Hematopoietic multipotent progenitor cell treated with erythropoietin and hydrocortisone succinate and interleukin-3 and kit ligand, for 17 days (in vitro differentiated cells): ENCODE measurements at regions not wholly inside any gene's neighbourhood (a gene's known extent, or its start where the extent isn't known, plus 50 kb on each side); places are given as distances from the start of the nearest gene placed in this dataset.
"Not testable (repeated sequence)": the region's sequence is repeated elsewhere in the genome, so short reads cannot be mapped to it uniquely, and the experiment has no call there.

Experiments used
- DNase-seq: peaks from one replicate; pipeline ENCODE4 v3.0.0-alpha.2; 2015; ENCODE audit warnings: low spot score

GRCh38 chr5:102154791-102155605 lies 141.1 kb downstream of the SLCO4C1 start:
- DNase-seq = not testable (repeated sequence)

GRCh38 chr5:102154291-102154690 lies 141.8 kb downstream of the SLCO4C1 start:
- no peak for DNase-seq

- DNase-seq = no peak
Measured at GRCh38 chr5:102153003-102153759, 142.9 kb downstream of the SLCO4C1 start.

- no peak for DNase-seq
Measured at GRCh38 chr5:102139029-102139428, 157.1 kb downstream of the SLCO4C1 start.

- no peak for DNase-seq
Measured at GRCh38 chr5:102138243-102138653, 157.8 kb downstream of the SLCO4C1 start.

- DNase-seq = no peak
Measured at GRCh38 chr5:102130890-102131289, 165.2 kb downstream of the SLCO4C1 start.

- DNase-seq = no peak
Measured at GRCh38 chr5:102130386-102130785, 165.7 kb downstream of the SLCO4C1 start.

- no peak for DNase-seq
Measured at GRCh38 chr5:102119252-102119651, 176.8 kb downstream of the SLCO4C1 start.

- DNase-seq = no peak
Measured at GRCh38 chr5:102115736-102116135, 180.3 kb downstream of the SLCO4C1 start.

GRCh38 chr5:102114525-102115069 lies 181.5 kb downstream of the SLCO4C1 start:
- no peak for DNase-seq

- DNase-seq = no peak
Measured at GRCh38 chr5:102107865-102108264, 188.2 kb downstream of the SLCO4C1 start.

- DNase-seq = no peak
Measured at GRCh38 chr5:102106599-102106998, 189.5 kb downstream of the SLCO4C1 start.

GRCh38 chr5:102099766-102100331 lies 196.2 kb downstream of the SLCO4C1 start:
- DNase-seq = no peak

- DNase-seq = not testable (repeated sequence)
Measured at GRCh38 chr5:102099083-102099482, 197.0 kb downstream of the SLCO4C1 start.

GRCh38 chr5:102098606-102099005 lies 197.5 kb downstream of the SLCO4C1 start:
- not testable (repeated sequence) for DNase-seq

GRCh38 chr5:102090770-102091169 lies 205.3 kb downstream of the SLCO4C1 start:
- no peak for DNase-seq

GRCh38 chr5:102089883-102090282 lies 206.2 kb downstream of the SLCO4C1 start:
- DNase-seq = no peak

GRCh38 chr5:102087906-102088305 lies 208.2 kb downstream of the SLCO4C1 start:
- no peak for DNase-seq

- no peak for DNase-seq
Measured at GRCh38 chr5:102080288-102080687, 215.8 kb downstream of the SLCO4C1 start.

GRCh38 chr5:102077920-102078319 lies 218.2 kb downstream of the SLCO4C1 start:
- DNase-seq = no peak

- DNase-seq = no peak
Measured at GRCh38 chr5:102069974-102070373, 226.1 kb downstream of the SLCO4C1 start.

- no peak for DNase-seq
Measured at GRCh38 chr5:102068870-102069269, 227.2 kb downstream of the SLCO4C1 start.

GRCh38 chr5:102049517-102049916 lies 246.6 kb downstream of the SLCO4C1 start:
- no peak for DNase-seq
